WI38 (cell line): ENCODE measurements at regions not wholly inside any gene's neighbourhood (a gene's known extent, or its start where the extent isn't known, plus 50 kb on each side); places are given as distances from the start of the nearest gene placed in this dataset.

ENCODE experiments used
- H3K4me3 ChIP-seq: 2 replicates; pipeline ENCODE4 v1.5.1; 2011; ENCODE audit warnings: low read depth, mild to moderate bottlenecking, control low read depth, low read length
- CTCF ChIP-seq: IDR thresholded peaks from 2 replicates; pipeline ENCODE4 v1.5.1; 2012; ENCODE audit warnings: low read depth, mild to moderate bottlenecking, control low read depth, low read length

- H3K4me3 ChIP-seq = no peak overlapping the region
- no peak for TF ChIP-seq CTCF
Observed at GRCh38 chr4:179398414-179398813, 1956.2 kb upstream of the AGA start.

- TF ChIP-seq CTCF = no peak
- no peak overlapping the region for H3K4me3 ChIP-seq
Observed at GRCh38 chr4:179399054-179399782, 1957.0 kb upstream of the AGA start.

DNA sequence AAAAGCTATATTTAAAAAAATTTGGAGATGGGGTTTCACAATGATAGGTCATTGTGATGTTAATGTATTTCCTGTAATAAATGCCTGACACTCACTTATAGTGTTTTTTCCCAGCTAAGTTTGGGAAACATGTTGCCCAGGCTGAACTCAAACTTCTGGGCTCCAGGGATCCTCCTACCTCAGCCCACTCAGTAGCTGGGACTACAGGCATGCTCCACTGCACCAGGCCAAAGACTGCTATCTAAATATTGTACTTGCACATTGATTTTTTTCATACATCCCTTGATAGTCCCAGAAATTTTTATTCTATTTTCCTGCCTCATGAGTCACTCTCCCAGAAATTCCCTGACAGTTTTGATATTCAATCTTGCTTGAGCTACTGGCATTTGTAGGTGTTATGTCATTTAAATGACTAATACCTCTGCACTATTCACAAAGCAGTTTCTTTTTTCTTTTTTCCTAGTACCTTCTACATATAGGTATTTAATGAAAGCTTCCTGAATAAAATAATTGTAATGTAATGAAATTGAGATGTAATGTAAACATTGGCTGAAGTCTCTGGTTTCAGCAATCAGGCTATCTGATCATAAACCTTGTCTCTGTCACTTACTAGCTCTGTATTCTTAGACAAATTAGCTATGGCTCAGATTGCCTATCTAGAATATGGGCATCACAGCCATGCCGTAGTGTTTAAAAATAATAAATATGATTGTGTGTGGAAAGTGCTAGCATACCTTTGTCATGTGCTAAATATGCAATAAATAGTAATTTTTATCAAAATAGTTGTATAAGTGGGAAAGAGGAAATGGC, 1973.0 kb upstream of the AGA start:
- TF ChIP-seq CTCF = no peak
- H3K4me3 ChIP-seq = no peak overlapping the region

DNA sequence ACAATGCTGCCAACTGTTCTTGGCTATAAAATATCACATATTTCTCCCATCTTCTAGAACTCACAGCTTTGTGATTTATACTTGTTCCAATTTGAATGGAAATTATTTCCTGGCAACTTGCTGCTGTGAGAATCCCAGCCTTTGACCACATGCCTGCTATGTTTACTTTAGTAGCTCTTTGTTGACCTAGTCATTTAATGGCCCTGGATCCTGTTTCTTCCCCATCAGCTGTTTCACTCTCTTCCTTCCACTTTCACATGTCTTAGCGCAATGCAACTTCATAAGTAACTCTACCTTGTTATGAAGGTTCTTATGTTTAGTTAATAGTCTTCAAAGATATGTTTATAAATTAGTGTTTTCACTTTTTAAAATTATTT, 1973.6 kb upstream of the AGA start:
- no peak for TF ChIP-seq CTCF
- H3K4me3 ChIP-seq = no peak overlapping the region

DNA sequence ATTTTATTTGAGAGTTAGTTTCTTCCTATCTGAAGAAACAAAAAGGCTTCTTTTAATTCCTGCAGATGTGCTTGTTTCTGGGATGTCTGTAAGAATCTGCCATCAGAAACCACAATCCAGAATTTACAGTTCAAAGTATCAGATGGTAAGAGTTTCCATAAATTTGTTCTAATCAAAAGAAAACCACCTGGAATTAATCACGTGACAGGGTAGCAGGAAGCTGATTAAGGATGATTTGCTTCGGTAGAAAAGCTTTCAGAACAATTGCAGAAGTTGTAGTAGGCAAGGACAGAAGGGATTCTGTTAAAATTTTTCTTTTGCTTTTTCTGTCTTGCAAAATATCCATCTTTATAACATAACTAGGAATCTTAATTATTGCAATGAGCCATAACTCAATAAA, 1975.1 kb upstream of the AGA start:
- no peak for TF ChIP-seq CTCF
- no peak overlapping the region for H3K4me3 ChIP-seq

GRCh38 chr4:179437962-179438361, 1995.7 kb upstream of the AGA start:
- H3K4me3 ChIP-seq = no peak overlapping the region

More at GRCh38 chr4:179437962-179438361, 1995.7 kb upstream of the AGA start:
- TF ChIP-seq CTCF = no peak
